GM21515 (cell line): ENCODE measurements at regions not wholly inside any gene's neighbourhood (a gene's known extent, or its start where the extent isn't known, plus 50 kb on each side); places are given as distances from the start of the nearest gene placed in this dataset.

Experiments used
- ATAC-seq: cut with Tn5 transposase; IDR thresholded peaks from one replicate; pipeline ENCODE4 v1.9.1; 2021; ENCODE audit not compliant: unreplicated experiment

DNA sequence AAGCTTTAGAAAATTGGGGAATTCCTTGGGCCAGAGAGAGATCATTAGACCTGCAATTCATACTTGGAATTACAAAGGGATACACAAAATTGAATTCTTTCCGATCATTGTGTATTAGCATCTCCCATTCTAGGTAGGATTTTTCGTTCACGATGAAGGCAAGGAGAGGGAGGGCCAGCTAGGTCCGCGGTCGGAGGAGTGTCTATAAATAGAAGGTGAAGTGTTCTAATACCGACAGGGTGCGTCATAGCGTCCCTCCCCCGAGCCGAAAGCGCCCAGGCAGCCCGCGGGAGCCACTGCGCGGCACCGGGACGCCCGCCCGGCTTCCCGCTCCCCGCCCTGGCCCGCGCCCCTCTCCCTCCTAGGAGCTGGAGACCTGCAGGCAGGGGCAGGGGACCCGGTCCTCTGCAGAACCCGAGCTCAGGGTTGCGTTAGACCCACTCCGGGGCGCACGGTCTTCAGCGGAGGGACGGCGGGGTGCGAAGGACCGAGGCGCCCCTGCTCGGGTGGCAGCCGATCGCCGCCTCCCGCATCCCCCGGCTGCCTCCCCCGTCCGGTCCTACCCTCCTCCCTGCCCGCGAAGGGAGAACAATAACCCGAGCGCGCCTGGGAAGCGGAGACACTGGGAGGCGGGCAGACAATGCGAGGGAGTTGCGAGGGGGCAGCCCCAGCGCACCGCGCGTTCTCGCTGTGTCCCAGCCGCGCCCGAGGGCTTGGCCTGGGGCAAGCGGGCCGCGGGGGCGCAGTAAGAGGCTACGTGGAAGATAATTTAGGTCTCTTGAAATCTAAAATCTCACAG lies 114.2 kb upstream of the SERTAD2 start:
- peak; percentile 83 for ATAC-seq

DNA sequence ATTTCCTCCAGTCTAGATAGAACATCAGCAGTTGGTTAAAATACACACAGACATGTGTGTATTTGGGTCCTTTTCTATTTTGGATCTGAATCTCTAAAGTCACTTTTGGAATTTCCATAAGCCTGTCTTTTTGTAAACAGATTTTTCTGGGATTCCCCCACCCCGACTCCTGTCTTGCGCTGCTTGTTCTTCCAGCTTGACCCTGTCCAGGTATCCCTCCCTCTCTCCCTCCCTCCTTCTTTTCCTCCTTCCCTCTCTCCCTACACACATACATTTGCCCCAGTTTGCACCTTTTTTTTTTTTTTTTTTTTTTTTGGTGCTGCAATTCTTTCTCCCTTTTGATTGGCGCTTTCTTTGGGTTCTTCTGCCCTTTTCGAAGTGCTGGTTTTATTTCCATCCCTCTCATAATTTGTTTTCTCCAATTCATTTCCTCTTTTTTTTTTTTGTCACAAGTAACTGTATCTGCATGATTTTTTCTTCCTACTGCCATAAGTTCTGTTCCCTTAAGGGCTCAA lies 114.8 kb upstream of the SERTAD2 start:
- peak; percentile 8 for ATAC-seq

DNA sequence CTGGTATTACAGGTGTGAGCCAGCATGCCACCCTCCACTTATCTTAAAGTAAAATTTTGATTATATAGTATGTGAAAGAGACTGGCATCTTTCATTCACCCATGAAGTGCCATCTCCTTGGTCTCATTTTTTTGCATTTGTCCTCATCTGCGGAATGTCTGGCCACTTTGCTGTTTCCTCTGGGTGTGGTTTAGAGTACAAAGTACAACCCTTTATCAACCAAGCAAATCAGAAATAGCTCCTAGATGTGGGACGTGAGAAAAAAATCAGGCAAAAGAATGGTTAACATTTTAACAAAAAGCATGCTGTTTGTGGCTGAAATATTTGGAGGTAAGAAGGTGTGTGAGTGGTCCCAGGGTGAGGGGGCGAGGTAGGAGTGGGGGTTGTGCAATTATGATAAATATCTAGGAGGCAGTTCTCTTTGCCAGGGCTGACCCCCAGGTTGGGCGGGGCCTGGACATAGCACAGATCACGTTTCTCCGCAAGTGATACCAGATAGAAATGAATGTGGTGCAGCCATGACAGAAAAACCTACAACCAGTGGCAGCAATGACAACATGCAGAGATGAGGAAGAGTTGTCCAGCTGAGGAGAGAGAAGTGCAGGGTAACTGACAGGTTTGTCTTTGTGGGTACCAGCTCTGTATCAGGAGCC lies 115.8 kb upstream of the SERTAD2 start:
- no peak for ATAC-seq

DNA sequence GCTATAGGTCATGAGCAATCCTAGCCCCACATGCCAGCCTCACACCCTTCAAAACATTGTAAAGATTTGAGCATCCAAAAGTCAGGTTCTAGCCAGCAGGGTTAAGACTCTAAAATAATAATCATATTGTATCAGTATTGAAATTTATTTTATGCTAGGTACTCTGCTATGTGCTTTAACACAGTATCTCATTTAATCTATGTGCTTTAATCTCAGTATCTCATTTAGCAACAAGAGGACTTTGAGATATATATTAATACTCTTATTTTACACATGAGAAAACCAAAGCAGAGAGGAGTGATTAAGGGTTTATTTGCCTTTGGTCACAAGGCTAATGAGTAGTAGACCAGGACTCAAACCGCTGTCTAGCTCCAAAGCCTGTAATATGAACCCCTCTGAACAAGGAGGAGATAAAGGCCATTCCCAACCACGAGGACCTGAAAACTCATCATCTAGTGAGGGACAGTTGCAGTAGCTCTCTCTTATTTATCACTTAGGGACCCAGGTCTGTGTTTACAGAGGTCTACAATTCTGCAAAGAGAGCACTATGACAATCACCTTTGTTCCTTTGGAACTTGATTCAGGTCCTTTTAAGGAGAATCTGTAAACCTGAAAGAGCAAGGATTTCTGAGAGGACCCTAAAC lies 116.5 kb upstream of the SERTAD2 start:
- ATAC-seq, result no peak

DNA sequence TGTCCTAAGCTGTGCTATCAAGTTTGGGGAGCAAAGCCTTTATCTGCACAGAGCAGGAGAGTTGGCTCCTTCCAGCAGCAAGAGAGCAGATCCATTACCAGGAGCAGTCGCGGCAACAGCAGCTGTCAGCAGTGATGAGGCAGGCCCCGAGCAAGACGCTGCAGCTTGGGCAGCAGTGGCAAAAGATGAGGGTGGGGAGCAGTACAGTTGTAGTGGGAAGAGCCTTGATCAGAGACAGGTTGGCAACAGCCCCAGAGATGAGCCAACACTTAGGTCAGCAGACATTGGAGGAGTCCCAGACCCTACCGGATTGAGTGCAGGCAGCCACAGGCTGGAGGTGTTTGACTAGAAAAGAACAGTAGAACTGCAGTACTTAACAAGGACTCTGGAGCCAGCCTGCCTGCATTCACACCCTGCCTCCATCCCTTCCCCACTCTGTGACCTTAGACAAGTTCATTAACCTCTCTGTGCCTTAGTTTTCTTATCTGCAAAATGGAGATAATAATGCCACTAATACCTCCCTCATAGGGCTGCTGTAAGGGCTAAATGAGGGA lies 117.1 kb upstream of the SERTAD2 start:
- ATAC-seq, result no peak

- ATAC-seq, result no peak
Measured at GRCh38 chr2:64771737-64772136, 118.0 kb upstream of the SERTAD2 start.

DNA sequence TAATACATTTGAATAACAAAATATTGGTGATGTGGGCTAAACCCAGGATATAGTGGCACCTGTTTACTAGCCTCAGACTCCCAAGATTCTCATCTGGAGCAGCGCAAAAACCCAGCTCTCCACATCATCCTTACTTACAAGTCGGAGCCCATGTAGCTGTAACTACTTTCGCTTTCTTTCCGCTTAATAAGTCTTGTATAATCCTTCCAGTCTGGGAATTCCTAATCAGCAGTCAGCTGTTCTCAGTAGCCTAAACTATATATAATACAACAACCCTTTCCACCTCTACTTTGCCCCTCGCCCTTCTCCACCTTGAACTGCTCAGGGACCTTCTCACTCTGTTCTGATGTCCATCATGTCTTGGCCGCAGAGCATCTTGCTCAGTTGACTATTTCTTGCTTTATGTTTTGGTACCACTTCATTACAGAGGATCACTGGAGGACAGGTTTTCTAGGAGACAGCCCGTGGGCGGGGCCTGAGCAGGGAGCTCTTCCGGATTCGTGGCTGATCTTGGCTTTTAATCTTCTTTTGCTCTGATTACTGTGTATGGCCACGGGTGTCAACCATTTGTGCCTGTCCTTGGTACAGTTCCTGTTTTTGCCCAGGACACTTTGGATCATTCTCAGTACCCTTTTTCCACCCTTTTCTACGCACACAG lies 119.9 kb upstream of the SERTAD2 start:
- ATAC-seq, result no peak

DNA sequence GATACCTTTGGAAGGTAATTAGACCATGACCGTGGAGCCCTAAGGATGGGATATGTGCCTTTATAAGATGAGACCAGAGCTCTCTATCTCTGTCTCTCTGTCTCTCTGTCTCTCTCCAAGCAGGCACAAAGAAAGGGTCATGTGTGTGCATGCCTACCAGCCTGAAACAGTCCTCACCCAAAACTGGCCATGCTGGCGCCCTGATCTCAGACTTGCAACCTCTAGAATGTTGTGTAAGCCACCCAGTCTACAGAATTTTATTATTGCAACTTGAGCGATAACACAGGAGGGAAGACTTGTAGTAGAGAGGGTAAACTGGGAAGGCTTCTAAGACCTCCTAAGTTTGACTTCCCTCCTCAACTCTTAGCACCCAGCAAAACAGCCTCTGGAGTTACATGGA lies 124.1 kb upstream of the SERTAD2 start:
- ATAC-seq, result no peak

DNA sequence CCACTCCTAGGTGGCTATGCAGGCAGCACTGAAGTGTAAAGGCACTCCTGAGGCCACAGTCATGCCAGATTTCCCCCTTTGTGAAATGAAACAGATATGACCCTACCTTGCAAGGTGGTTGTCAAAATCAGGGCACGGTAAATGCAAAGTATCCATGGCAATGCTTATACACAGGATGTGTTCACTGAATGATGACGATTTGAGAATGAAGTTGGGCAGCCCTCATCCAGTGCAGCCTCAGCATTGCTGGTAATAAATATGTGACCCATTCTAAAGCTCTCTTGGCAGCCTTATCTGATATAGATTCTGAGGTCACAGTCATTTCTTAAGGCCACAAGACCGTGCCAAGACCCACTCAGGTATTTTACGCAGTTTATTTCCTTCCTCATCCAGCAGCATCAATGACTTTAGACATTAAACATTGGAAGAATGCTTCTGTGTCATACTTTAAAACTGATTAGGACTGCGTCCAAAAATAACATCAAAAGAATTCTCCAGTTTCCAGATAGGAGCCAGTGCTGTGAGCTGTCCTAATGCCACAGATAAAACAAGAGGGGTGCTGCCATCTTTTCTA lies 125.5 kb upstream of the SERTAD2 start:
- no peak for ATAC-seq

GRCh38 chr2:64780041-64780440 lies 126.3 kb upstream of the SERTAD2 start:
- no peak for ATAC-seq

DNA sequence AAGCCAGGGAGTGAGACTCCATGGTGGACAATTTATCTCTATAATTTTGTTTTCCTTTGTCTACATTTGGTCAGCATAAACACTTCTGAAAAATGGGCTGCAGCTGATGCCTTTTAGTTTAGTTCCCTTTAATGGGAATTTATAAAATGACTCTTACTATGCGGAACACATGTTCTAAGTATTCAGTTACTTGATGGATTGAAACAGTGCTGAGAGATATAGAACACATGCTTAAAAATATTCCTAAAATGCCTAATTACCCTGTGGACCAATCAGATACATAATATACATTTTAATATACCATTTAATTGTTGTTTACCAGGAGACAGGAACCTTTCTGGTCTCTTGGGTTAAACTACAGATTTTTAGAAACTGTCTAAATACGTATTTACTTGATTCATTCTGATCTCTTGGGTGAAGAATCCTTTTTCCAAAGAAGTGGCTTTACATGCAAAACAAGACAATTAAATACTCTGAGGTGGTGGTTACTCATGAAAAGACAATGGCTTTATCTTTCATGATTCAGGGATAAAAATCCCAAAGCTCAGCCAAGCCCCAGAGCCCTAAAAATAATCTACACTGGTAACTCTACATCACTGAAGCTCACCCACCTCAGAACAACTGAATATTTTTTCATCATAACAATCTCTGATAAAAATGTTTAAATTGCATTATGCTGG lies 128.1 kb upstream of the SERTAD2 start:
- no peak for ATAC-seq

- no peak for ATAC-seq
Measured at GRCh38 chr2:64784168-64785061, 130.7 kb upstream of the SERTAD2 start.

DNA sequence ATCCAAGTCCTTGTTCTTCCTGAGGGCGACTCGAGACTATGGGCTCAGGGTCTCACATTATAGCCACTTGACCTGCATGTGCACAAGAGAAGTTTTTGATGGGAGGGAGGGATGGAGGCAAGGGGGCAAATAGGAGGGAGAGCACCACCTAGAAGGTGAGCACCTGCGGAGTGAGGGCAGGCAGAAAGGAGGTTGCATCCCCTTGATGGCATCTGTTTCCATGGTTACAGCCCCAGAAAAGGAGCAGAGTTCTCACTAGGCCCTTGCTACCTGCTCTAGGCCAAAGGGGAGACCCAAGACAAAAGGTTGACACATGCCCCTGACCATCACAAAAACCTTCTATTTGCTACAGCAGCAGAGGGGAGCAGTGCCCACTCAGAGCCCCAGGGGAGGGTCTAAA lies 131.5 kb upstream of the SERTAD2 start:
- ATAC-seq, result no peak

DNA sequence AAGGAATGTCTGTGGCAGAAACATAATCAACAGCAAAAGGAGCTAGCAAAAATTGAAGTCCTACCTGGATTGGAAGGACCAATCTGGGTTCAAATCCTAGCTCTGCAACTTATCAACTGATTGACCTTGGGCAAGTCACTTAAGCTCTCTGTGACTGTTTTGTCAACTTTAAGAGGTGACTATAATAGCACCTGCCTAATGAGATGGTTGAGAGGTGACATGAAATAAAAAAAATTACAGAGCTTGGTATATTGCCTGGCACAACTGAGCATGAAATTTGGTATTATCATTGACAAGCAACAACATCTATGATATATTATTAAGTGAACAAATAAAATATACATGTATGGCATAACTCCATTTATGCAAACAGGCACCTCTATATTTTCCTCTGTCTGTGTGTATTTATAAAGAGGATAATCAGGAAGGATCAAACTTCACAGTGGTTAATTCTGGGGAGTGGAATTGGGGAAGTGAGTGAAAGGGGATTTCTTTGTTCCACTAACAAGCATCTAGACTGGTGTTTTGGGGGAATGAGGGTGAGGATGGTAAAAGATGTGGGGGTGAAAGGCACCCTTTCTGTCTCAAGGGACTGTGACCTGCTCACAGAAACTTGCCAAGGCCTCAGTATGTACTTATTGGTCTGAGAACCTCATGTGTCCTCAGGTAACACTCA lies 132.8 kb upstream of the SERTAD2 start:
- no peak for ATAC-seq

DNA sequence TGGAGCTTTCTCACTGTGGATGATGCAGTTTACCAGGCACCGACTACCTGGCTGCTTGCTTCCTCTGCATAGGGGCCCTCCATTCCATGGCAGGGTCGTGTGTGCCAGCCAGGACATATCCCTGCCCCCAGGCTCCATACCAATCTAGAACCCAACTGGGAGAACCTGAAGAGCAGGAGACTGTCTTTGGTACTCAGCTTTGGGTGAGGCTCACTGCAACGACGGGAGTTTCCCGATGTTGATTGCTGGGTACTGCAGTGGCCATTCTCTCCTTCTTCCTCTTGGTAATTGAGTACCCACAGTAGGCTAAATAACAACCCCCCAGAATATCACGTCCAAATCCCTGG lies 133.3 kb upstream of the SERTAD2 start:
- ATAC-seq, result no peak

- ATAC-seq, result no peak
Measured at GRCh38 chr2:64787698-64788097, 134.0 kb upstream of the SERTAD2 start.

DNA sequence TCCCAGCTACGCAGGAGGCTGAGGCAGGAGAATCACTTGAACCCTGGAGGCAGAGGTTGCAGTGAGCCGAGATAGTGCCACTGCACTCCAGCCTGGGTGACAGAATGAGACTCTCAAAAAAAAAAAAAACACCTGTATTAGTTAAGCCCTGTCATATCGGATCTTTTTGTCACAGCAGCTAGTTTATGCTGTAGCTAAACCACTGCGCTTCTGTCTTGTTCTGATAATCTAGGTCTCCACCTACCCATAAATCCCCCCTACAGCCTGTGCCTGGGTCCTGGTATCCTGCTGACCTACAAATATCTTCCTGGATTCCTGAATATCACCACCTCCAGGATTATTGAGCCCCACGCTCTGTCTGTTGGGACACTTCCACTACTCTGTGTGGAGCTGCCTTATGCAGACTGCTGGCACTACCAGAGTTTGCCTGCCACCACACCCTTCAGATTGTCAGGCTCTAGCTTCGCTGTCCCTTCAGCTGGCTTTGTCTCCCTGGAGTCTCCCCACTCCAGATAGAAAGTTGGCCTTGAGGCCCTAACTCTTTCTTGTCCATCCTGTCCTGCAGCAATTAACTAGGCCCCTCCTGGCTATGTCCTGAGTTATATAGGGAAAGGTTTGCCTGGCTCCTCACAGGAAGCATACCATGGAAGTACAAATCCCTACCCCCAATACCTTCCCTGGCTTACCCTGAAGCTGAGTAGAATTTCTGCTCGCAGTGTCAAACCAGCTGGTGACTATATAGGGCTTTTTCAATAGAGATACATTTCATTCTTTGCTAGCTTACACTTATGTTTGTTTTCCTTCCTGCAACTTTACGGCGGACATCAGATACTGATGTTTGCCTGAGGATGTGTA lies 136.0 kb upstream of the SERTAD2 start:
- no peak for ATAC-seq

- no peak for ATAC-seq
Measured at GRCh38 chr2:64792300-64792699, 138.6 kb upstream of the SERTAD2 start.
